Liver (tissue), 8 donors: ENCODE measurements at regions not wholly inside any gene's neighbourhood (a gene's known extent, or its start where the extent isn't known, plus 50 kb on each side); places are given as distances from the start of the nearest gene placed in this dataset.

ENCODE experiments used
- DNase-seq: peaks from one replicate; pipeline ENCODE4 v3.0.0-alpha.2; 2017; ENCODE audit warnings: low spot score
- H3K27ac ChIP-seq, 2 donors: one replicate each; pipeline ENCODE4 v1.7.0; 2013; ENCODE audit warnings: inconsistent platforms in 2 of 2, low read length in 2 of 2, control low read depth in 1 of 2, low read depth in 1 of 2, mild to moderate bottlenecking in 1 of 2
- H3K27me3 ChIP-seq, 4 donors: one replicate each; pipeline versions ENCODE4 v1.6.1 to v1.7.0; 2013; ENCODE audit warnings: low read length in 3 of 4, inconsistent platforms in 1 of 4, mild to moderate bottlenecking in 1 of 4, moderate library complexity in 1 of 4; ENCODE audit not compliant: control insufficient read depth in 4 of 4, insufficient read depth in 4 of 4
- H3K36me3 ChIP-seq, 4 donors: one replicate each; pipeline versions ENCODE4 v1.6.1 to v1.7.0; 2013; ENCODE audit warnings: low read length in 3 of 4, mild to moderate bottlenecking in 3 of 4, low read depth in 1 of 4, moderate library complexity in 1 of 4; ENCODE audit not compliant: control insufficient read depth in 4 of 4, insufficient read depth in 3 of 4
- H3K4me1 ChIP-seq, 4 donors: one replicate each; pipeline versions ENCODE4 v1.6.1 to v1.7.0; 2013; ENCODE audit warnings: low read length in 3 of 4, mild to moderate bottlenecking in 3 of 4, moderate library complexity in 1 of 4; ENCODE audit not compliant: control insufficient read depth in 4 of 4, insufficient read depth in 4 of 4
- H3K4me3 ChIP-seq, 3 donors: one replicate each; pipeline versions ENCODE4 v1.6.1 to v1.7.0; 2013; ENCODE audit warnings: low read length in 3 of 3, control low read depth in 1 of 3, low read depth in 1 of 3, mild to moderate bottlenecking in 1 of 3
- H3K9ac ChIP-seq, 2 donors: one replicate each; pipeline ENCODE4 v1.7.0; 2013; ENCODE audit warnings: low read length in 2 of 2, mild to moderate bottlenecking in 2 of 2, moderate library complexity in 2 of 2, control low read depth in 1 of 2, low read depth in 1 of 2
- H3K9me3 ChIP-seq, 4 donors: one replicate each; pipeline versions ENCODE4 v1.6.1 to v1.7.0; 2013; ENCODE audit warnings: low read length in 3 of 4; ENCODE audit not compliant: control insufficient read depth in 4 of 4
- EGR1 ChIP-seq, 2 donors: IDR thresholded peaks; 2 replicates each; pipeline ENCODE4 v1.6.1; 2016 to 2018; ENCODE audit warnings: antibody characterized with exemption in 2 of 2, low read depth in 2 of 2
- FOXA1 ChIP-seq: IDR thresholded peaks from 2 replicates; pipeline ENCODE4 v1.6.1; 2016; ENCODE audit warnings: antibody characterized with exemption
- FOXA2 ChIP-seq: IDR thresholded peaks from 2 replicates; pipeline ENCODE4 v1.6.1; 2016; ENCODE audit warnings: antibody characterized with exemption
- GABPA ChIP-seq, 2 donors: IDR thresholded peaks in 1 of 2; conservative IDR thresholded peaks in 1 of 2; 2 replicates each; pipeline ENCODE4 v1.6.1; 2016; ENCODE audit warnings: antibody characterized with exemption in 2 of 2, mild to moderate bottlenecking in 1 of 2, moderate library complexity in 1 of 2
- HNF4A ChIP-seq, 2 donors: conservative IDR thresholded peaks; 2 replicates each; pipeline ENCODE4 v1.6.1; 2016; ENCODE audit warnings: antibody characterized with exemption in 2 of 2, mild to moderate bottlenecking in 2 of 2
- HNF4G ChIP-seq: IDR thresholded peaks from 2 replicates; pipeline ENCODE4 v1.6.1; 2016; ENCODE audit warnings: antibody characterized with exemption
- JUND ChIP-seq, 2 donors: IDR thresholded peaks; 2 replicates each; pipeline ENCODE4 v1.6.1; 2016; ENCODE audit warnings: antibody characterized with exemption in 2 of 2
- NR2F2 ChIP-seq: IDR thresholded peaks from 2 replicates; pipeline ENCODE4 v1.6.1; 2016; ENCODE audit warnings: antibody characterized with exemption
- RAD21 ChIP-seq, 2 donors: IDR thresholded peaks; 2 replicates each; pipeline ENCODE4 v1.6.1; 2016; ENCODE audit warnings: antibody characterized with exemption in 2 of 2, mild to moderate bottlenecking in 2 of 2
- RXRA ChIP-seq, 2 donors: IDR thresholded peaks; 2 replicates each; pipeline ENCODE4 v1.6.1; 2017 to 2018; ENCODE audit warnings: antibody characterized with exemption in 2 of 2, mild to moderate bottlenecking in 1 of 2
- SP1 ChIP-seq: IDR thresholded peaks from 2 replicates; pipeline ENCODE4 v1.6.1; 2018; ENCODE audit warnings: antibody characterized with exemption, mild to moderate bottlenecking
- TAF1 ChIP-seq: conservative IDR thresholded peaks from 2 replicates; pipeline ENCODE4 v1.6.1; 2016; ENCODE audit warnings: antibody characterized with exemption, mild to moderate bottlenecking
- YY1 ChIP-seq: IDR thresholded peaks from 2 replicates; pipeline ENCODE4 v1.6.1; 2016; ENCODE audit warnings: antibody characterized with exemption, mild to moderate bottlenecking
- WGBS: extraction: QIAGEN DNeasy Blood & Tissue Kit; methylation state at CpG from one replicate; pipeline ENCODE4 v1.1.7; 2013; 5-methylcytosine and 5-hydroxymethylcytosine counted together
- TF ChIP-seq, protein P1 (sequence below): IDR thresholded peaks from 2 replicates; pipeline ENCODE4 v1.6.1; 2016; ENCODE audit warnings: antibody characterized with exemption, mild to moderate bottlenecking
- TF ChIP-seq, protein P2 (sequence below): IDR thresholded peaks from 2 replicates; pipeline ENCODE4 v1.6.1; 2016; ENCODE audit warnings: antibody characterized with exemption
- TF ChIP-seq, protein P3 (sequence below): IDR thresholded peaks from 2 replicates; pipeline ENCODE4 v1.6.1; 2016; ENCODE audit warnings: antibody characterized with exemption
- TF ChIP-seq, protein P4 (sequence below): IDR thresholded peaks from 2 replicates; pipeline ENCODE4 v1.6.1; 2016; ENCODE audit warnings: antibody characterized with exemption
- TF ChIP-seq, protein P5 (sequence below): fragments of 150-350 bp; IDR thresholded peaks from 2 replicates; pipeline ENCODE4 v1.5.1; 2017; ENCODE audit warnings: improper control_type of control experiment, low read depth, low read length; ENCODE audit not compliant: missing input control
- donor health status: healthy.
- donor health status: healthy.
- donor health status: healthy.
- donor health status: healthy.
- donor health status: healthy.

- Histone ChIP-seq H3K9me3 (no peaks in the 10 kb centered on the region), H3K36me3 (peaks cover 0 to 2% (median 0%) of the 10 kb centered on the region in 4 donors), H3K27ac (no peak overlapping the region), H3K4me3 (no peak overlapping the region), H3K9ac (no peak overlapping the region), H3K27me3 (peaks cover 0 to 7% (median 5%) of the 10 kb centered on the region in 4 donors), H3K4me1 (no peaks in the 10 kb centered on the region)
- TF ChIP-seq FOXA1 (no peak), FOXA2 (no peak), JUND (IDR thresholded peaks at IDR 0.05) (no peak), GABPA (IDR thresholded peaks at IDR 0.05 in 1 of 2, conservative IDR thresholded peaks at IDR 0.05 in 1 of 2) (no peak), SP1 (no peak), RAD21 (IDR thresholded peaks at IDR 0.05) (no peak), RXRA (IDR thresholded peaks at IDR 0.05) (no peak), NR2F2 (no peak), TAF1 (no peak), HNF4G (no peak), HNF4A (conservative IDR thresholded peaks at IDR 0.05) (no peak)
- TF ChIP-seq, protein P1, sequence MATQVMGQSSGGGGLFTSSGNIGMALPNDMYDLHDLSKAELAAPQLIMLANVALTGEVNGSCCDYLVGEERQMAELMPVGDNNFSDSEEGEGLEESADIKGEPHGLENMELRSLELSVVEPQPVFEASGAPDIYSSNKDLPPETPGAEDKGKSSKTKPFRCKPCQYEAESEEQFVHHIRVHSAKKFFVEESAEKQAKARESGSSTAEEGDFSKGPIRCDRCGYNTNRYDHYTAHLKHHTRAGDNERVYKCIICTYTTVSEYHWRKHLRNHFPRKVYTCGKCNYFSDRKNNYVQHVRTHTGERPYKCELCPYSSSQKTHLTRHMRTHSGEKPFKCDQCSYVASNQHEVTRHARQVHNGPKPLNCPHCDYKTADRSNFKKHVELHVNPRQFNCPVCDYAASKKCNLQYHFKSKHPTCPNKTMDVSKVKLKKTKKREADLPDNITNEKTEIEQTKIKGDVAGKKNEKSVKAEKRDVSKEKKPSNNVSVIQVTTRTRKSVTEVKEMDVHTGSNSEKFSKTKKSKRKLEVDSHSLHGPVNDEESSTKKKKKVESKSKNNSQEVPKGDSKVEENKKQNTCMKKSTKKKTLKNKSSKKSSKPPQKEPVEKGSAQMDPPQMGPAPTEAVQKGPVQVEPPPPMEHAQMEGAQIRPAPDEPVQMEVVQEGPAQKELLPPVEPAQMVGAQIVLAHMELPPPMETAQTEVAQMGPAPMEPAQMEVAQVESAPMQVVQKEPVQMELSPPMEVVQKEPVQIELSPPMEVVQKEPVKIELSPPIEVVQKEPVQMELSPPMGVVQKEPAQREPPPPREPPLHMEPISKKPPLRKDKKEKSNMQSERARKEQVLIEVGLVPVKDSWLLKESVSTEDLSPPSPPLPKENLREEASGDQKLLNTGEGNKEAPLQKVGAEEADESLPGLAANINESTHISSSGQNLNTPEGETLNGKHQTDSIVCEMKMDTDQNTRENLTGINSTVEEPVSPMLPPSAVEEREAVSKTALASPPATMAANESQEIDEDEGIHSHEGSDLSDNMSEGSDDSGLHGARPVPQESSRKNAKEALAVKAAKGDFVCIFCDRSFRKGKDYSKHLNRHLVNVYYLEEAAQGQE = no peak
- TF ChIP-seq, protein P2, sequence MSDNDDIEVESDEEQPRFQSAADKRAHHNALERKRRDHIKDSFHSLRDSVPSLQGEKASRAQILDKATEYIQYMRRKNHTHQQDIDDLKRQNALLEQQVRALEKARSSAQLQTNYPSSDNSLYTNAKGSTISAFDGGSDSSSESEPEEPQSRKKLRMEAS = no peak
- TF ChIP-seq, protein P3, sequence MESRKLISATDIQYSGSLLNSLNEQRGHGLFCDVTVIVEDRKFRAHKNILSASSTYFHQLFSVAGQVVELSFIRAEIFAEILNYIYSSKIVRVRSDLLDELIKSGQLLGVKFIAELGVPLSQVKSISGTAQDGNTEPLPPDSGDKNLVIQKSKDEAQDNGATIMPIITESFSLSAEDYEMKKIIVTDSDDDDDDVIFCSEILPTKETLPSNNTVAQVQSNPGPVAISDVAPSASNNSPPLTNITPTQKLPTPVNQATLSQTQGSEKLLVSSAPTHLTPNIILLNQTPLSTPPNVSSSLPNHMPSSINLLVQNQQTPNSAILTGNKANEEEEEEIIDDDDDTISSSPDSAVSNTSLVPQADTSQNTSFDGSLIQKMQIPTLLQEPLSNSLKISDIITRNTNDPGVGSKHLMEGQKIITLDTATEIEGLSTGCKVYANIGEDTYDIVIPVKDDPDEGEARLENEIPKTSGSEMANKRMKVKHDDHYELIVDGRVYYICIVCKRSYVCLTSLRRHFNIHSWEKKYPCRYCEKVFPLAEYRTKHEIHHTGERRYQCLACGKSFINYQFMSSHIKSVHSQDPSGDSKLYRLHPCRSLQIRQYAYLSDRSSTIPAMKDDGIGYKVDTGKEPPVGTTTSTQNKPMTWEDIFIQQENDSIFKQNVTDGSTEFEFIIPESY = no peak
- TF ChIP-seq, protein P4, sequence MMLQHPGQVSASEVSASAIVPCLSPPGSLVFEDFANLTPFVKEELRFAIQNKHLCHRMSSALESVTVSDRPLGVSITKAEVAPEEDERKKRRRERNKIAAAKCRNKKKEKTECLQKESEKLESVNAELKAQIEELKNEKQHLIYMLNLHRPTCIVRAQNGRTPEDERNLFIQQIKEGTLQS = no peak
- 65% methylated on average over 1 of the region's 1 CpG for WGBS
- no peak for DNase-seq
These were observed 452.2 kb downstream of the SLC4A3 start for GRCh38 chr2:220079595-220079994.

DNA sequence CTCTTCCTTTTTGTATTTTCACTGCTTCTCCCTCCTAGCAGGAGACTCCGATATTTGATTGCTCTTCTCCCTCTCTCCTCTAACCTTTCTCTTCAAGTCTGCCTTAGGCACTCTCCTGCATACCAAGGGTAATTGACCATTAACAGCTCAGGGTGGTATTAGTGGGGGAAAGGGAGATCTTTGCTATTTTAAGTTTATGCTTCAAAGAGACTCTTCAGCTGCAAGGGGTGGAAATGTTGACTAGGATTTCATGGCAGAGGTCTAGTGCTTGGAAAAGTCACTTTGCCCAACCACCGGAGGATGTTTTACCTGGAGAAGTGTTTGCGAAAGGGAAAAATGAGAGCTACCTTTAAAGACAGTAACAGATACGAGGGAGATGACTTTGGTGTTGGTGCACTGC, 453.7 kb downstream of the SLC4A3 start:
- DNase-seq = no peak
- H3K4me1 ChIP-seq = no peaks in the 10 kb centered on the region
- TF ChIP-seq HNF4G (no peak), TAF1 (no peak), YY1 (no peak), NR2F2 (no peak), FOXA1 (no peak), FOXA2 (no peak), EGR1 (IDR thresholded peaks at IDR 0.05; ENCODE audit: low read depth in 2 of 2) (no peak)
- TF ChIP-seq, protein P4 = no peak
- TF ChIP-seq, protein P5, sequence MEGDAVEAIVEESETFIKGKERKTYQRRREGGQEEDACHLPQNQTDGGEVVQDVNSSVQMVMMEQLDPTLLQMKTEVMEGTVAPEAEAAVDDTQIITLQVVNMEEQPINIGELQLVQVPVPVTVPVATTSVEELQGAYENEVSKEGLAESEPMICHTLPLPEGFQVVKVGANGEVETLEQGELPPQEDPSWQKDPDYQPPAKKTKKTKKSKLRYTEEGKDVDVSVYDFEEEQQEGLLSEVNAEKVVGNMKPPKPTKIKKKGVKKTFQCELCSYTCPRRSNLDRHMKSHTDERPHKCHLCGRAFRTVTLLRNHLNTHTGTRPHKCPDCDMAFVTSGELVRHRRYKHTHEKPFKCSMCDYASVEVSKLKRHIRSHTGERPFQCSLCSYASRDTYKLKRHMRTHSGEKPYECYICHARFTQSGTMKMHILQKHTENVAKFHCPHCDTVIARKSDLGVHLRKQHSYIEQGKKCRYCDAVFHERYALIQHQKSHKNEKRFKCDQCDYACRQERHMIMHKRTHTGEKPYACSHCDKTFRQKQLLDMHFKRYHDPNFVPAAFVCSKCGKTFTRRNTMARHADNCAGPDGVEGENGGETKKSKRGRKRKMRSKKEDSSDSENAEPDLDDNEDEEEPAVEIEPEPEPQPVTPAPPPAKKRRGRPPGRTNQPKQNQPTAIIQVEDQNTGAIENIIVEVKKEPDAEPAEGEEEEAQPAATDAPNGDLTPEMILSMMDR = no peak
- TF ChIP-seq, protein P3 = no peak
- H3K4me3 ChIP-seq = no peak overlapping the region
- H3K27ac ChIP-seq = no peak overlapping the region
- H3K27me3 ChIP-seq = peaks cover 0 to 4% (median 3%) of the 10 kb centered on the region in 4 donors
- peaks cover 0 to 2% (median 0%) of the 10 kb centered on the region in 4 donors for H3K36me3 ChIP-seq
- 75% methylated on average over 4 of the region's 4 CpGs for WGBS
- no peaks in the 10 kb centered on the region for H3K9me3 ChIP-seq
- no peak overlapping the region for H3K9ac ChIP-seq
